A673 (cell line): ENCODE measurements at regions not wholly inside any gene's neighbourhood (a gene's known extent, or its start where the extent isn't known, plus 50 kb on each side); places are given as distances from the start of the nearest gene placed in this dataset.

Source experiments
- BruUV-seq: library from RNA; stranded (reverse); fragments of 400-500 nt; replicated peaks from 2 replicates; lab custom pipeline; 2021; lab: Mats Ljungman, UMichigan
- CTCF ChIA-PET: fragments of 300-600 bp; sonication (Branson Sonifier 250); formaldehyde crosslinking; loops from one replicate; lab custom pipeline; 2022; ENCODE audit warnings: antibody characterized with exemption; lab: Charles Lee
- POLR2A ChIA-PET: fragments of 300-600 bp; sonication (Branson Sonifier 250); formaldehyde crosslinking; loops from one replicate; lab custom pipeline; 2022; ENCODE audit warnings: antibody characterized with exemption; ENCODE audit not compliant: low non-redundant PET; lab: Charles Lee
- DNase-seq: peaks from one replicate; pipeline ENCODE4 v3.0.0-alpha.2; 2015; ENCODE audit warnings: low spot score
- H3K27ac ChIP-seq: fragments of 200-600 bp; sonication (generic); 2 replicates; pipeline ENCODE4 v1.5.1; 2016; ENCODE audit warnings: mixed run types, low read depth, mild to moderate bottlenecking, mixed read lengths, antibody characterized with exemption, low read length; ENCODE audit not compliant: poor library complexity, severe bottlenecking
- H3K27me3 ChIP-seq: fragments of 200-600 bp; sonication (generic); replicated peaks from 2 replicates; pipeline ENCODE4 v1.6.1; 2017; ENCODE audit warnings: mixed run types, low read depth, mild to moderate bottlenecking, mixed read lengths, antibody characterized with exemption, low read length; ENCODE audit not compliant: insufficient read depth, poor library complexity
- H3K36me3 ChIP-seq: fragments of 200-600 bp; sonication (generic); 2 replicates; pipeline ENCODE4 v1.6.1; 2016; ENCODE audit warnings: mixed run types, mild to moderate bottlenecking, mixed read lengths, antibody characterized with exemption, low read length; ENCODE audit not compliant: insufficient read depth, poor library complexity, severe bottlenecking
- H3K4me1 ChIP-seq: fragments of 200-600 bp; sonication (generic); 2 replicates; pipeline ENCODE4 v1.6.1; 2017; ENCODE audit warnings: mixed run types, mild to moderate bottlenecking, mixed read lengths, antibody characterized with exemption, low read length; ENCODE audit not compliant: insufficient read depth, poor library complexity, severe bottlenecking
- H3K4me3 ChIP-seq: fragments of 200-600 bp; sonication (generic); 2 replicates; pipeline ENCODE4 v1.5.1; 2016; ENCODE audit warnings: low read depth, mixed run types, mild to moderate bottlenecking, mixed read lengths, low read length; ENCODE audit not compliant: poor library complexity, severe bottlenecking
- H3K9me3 ChIP-seq: fragments of 200-600 bp; sonication (generic); 2 replicates; pipeline ENCODE4 v1.6.1; 2016; ENCODE audit warnings: mixed run types, low read depth, mild to moderate bottlenecking, mixed read lengths, antibody characterized with exemption, low read length; ENCODE audit not compliant: poor library complexity, severe bottlenecking
- EZH2 ChIP-seq: fragments of 200-600 bp; sonication (generic); IDR thresholded peaks from 2 replicates; pipeline ENCODE4 v1.6.1; 2017; ENCODE audit warnings: borderline replicate concordance, low read depth, mild to moderate bottlenecking, mixed read lengths, antibody characterized with exemption, low read length; ENCODE audit not compliant: poor library complexity, severe bottlenecking
- intact Hi-C: fragments of 100-400 bp; cut with micrococcal nuclease; formaldehyde crosslinking; loops from one replicate; pipeline ENCODE4 v1.10.0; 2022; ENCODE audit not compliant: unreplicated experiment
- TF ChIP-seq, protein P1 (sequence below): fragments of 300-800, 200-600 bp; sonication (generic); conservative IDR thresholded peaks from 2 replicates; pipeline ENCODE4 v1.5.1; 2017; ENCODE audit warnings: low read depth, mild to moderate bottlenecking, antibody characterized with exemption, low read length, moderate library complexity, mixed read lengths

DNA sequence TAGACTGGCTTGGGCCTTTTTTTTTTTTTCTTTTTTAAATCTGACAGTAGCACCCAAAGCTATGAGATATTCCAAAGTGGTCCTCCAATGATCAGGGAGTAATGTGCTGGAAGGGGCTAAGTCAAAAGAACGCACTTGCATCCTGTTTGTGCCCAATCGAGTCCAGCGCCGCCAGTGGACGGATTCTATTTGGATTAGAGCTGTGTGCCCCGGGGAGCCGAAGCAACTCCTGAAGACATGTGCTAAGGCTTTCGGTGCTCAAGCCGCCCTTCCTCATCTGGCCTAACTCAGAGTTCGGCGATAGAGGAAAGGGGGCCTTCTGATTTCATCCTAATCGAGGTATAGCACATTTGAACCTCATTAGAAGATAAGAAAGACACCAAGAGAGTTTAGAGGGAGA is 147.8 kb upstream of the NECTIN1 start:
- POLR2A ChIA-PET: no interaction called here
- CTCF ChIA-PET: no interaction called here
- H3K4me1 ChIP-seq: no peaks in the 10 kb centered on the region
- no peak for DNase-seq
- H3K36me3 ChIP-seq: no peaks in the 10 kb centered on the region
- intact Hi-C loops: no loop called here
- BruUV-seq: no TSS peak
- H3K9me3 ChIP-seq: no peaks in the 10 kb centered on the region
- TF ChIP-seq, protein P1, sequence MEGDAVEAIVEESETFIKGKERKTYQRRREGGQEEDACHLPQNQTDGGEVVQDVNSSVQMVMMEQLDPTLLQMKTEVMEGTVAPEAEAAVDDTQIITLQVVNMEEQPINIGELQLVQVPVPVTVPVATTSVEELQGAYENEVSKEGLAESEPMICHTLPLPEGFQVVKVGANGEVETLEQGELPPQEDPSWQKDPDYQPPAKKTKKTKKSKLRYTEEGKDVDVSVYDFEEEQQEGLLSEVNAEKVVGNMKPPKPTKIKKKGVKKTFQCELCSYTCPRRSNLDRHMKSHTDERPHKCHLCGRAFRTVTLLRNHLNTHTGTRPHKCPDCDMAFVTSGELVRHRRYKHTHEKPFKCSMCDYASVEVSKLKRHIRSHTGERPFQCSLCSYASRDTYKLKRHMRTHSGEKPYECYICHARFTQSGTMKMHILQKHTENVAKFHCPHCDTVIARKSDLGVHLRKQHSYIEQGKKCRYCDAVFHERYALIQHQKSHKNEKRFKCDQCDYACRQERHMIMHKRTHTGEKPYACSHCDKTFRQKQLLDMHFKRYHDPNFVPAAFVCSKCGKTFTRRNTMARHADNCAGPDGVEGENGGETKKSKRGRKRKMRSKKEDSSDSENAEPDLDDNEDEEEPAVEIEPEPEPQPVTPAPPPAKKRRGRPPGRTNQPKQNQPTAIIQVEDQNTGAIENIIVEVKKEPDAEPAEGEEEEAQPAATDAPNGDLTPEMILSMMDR: no peak
- no peak for TF ChIP-seq EZH2
- H3K27me3 ChIP-seq: peaks cover 43% of the 10 kb centered on the region
- H3K4me3 ChIP-seq: no peak overlapping the region
- no peak overlapping the region for H3K27ac ChIP-seq

- H3K4me3 ChIP-seq: no peak overlapping the region
- CTCF ChIA-PET: no interaction called here
- no peak overlapping the region for H3K27ac ChIP-seq
- BruUV-seq: no TSS peak
- no peaks in the 10 kb centered on the region for H3K9me3 ChIP-seq
- no peaks in the 10 kb centered on the region for H3K4me1 ChIP-seq
- H3K36me3 ChIP-seq: no peaks in the 10 kb centered on the region
- H3K27me3 ChIP-seq: peaks cover 47% of the 10 kb centered on the region
- intact Hi-C loops: no loop called here
- POLR2A ChIA-PET: no interaction called here
- DNase-seq: no peak
- TF ChIP-seq EZH2: no peak
- TF ChIP-seq, protein P1: no peak
Measured at GRCh38 chr11:119875841-119876600, 147.0 kb upstream of the NECTIN1 start.

DNA sequence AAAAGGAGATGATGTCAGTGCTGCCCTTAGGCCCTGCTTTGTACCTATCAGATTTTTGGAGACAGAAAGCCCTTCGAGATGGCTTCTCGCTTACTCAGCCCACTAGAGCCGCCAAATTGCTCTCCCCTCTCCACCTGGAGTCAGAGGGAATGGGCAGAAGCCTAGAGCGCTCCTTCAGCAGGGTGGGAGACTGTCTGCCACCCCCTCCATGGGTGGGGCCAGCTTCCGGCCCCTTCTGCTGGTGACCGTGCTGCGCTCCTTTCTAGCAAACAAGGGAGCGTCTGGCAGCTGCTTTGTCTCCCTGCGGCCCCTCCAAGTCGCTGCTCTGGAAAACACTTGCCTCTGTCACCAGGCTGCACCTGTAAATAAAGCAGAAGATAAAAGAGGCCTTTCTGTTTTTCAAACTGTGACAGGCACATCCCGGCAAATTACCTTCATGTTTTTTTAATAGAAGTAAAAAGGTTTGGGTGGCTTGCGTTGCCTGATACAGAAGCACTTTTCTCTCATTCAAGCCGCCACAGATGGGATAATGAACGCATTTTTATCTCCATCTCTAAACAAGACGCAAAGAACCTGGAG is 145.7 kb upstream of the NECTIN1 start:
- H3K27ac ChIP-seq: no peak overlapping the region
- no peaks in the 10 kb centered on the region for H3K36me3 ChIP-seq
- DNase-seq: no peak
- no peaks in the 10 kb centered on the region for H3K9me3 ChIP-seq
- POLR2A ChIA-PET: no interaction called here
- no peak for TF ChIP-seq EZH2
- TF ChIP-seq, protein P1: no peak
- BruUV-seq: no TSS peak
- peaks cover 51% of the 10 kb centered on the region for H3K27me3 ChIP-seq
- no peaks in the 10 kb centered on the region for H3K4me1 ChIP-seq
- intact Hi-C loops: no loop called here
- CTCF ChIA-PET: no interaction called here
- H3K4me3 ChIP-seq: no peak overlapping the region
